Panc1 (cell line): ENCODE measurements at regions not wholly inside any gene's neighbourhood (a gene's known extent, or its start where the extent isn't known, plus 50 kb on each side); places are given as distances from the start of the nearest gene placed in this dataset.

Source experiments
- CTCF ChIP-seq: fragments of 450-650 bp; IDR thresholded peaks from 2 replicates; pipeline ENCODE4 v1.5.1; 2017; ENCODE audit warnings: mild to moderate bottlenecking
- POLR2AphosphoS5 ChIP-seq: IDR thresholded peaks from 2 replicates; pipeline ENCODE4 v1.6.1; 2012; ENCODE audit warnings: mild to moderate bottlenecking, low read depth, low read length, moderate library complexity
- REST ChIP-seq, 2 experiments: IDR thresholded peaks; 2 replicates each; pipeline ENCODE4 v1.6.1; 2011 to 2012; ENCODE audit warnings: low read depth in 2 of 2, control low read depth in 1 of 2, low read length in 1 of 2, mild to moderate bottlenecking in 1 of 2, moderate library complexity in 1 of 2; ENCODE audit not compliant: insufficient read depth in 1 of 2
- SIN3A ChIP-seq: IDR thresholded peaks from 2 replicates; pipeline ENCODE4 v1.6.1; 2012; ENCODE audit warnings: low read depth, mild to moderate bottlenecking, low read length, moderate library complexity, borderline replicate concordance; ENCODE audit not compliant: insufficient read depth
- TCF7L2 ChIP-seq: IDR thresholded peaks from 2 replicates; pipeline ENCODE4 v1.6.1; 2011; ENCODE audit warnings: mild to moderate bottlenecking, low read depth, low read length, inconsistent platforms

- TF ChIP-seq CTCF (no peak), POLR2AphosphoS5 (no peak), SIN3A (no peak), REST (IDR thresholded peaks at IDR 0.05; ENCODE audit: insufficient read depth in 1 of 2, low read depth in 2 of 2, low read length in 1 of 2) (no peak), TCF7L2 (no peak)
Measured at GRCh38 chr13:48890391-48890790, 85.3 kb upstream of the FNDC3A start.
